DMS114 treated with DMSO at 0.1 percent for 48 hours (cell line): ENCODE measurements at regions not wholly inside any gene's neighbourhood (a gene's known extent, or its start where the extent isn't known, plus 50 kb on each side); places are given as distances from the start of the nearest gene placed in this dataset.

Source experiments
- DNase-seq: peaks from one replicate; lab custom pipeline; 2025; ENCODE audit not compliant: unreplicated experiment; lab: John Stamatoyannopoulos, UW

GRCh38 chr2:19725392-19725791, 176.4 kb downstream of the TTC32 start:
- DNase-seq, result no peak

GRCh38 chr2:19723021-19723420, 178.8 kb downstream of the TTC32 start:
- no peak for DNase-seq

GRCh38 chr2:19722531-19722971, 179.2 kb downstream of the TTC32 start:
- no peak for DNase-seq

GRCh38 chr2:19720306-19720705, 181.5 kb downstream of the TTC32 start:
- no peak for DNase-seq

- no peak for DNase-seq
Observed at GRCh38 chr2:19719540-19719939, 182.2 kb downstream of the TTC32 start.

- DNase-seq, result no peak
Observed at GRCh38 chr2:19717446-19717845, 184.3 kb downstream of the TTC32 start.

- DNase-seq, result no peak
Observed at GRCh38 chr2:19714926-19715325, 186.9 kb downstream of the TTC32 start.

GRCh38 chr2:19712850-19713249, 188.9 kb downstream of the TTC32 start:
- no peak for DNase-seq

- no peak for DNase-seq
Observed at GRCh38 chr2:19711470-19712372, 190.1 kb downstream of the TTC32 start.

- no peak for DNase-seq
Observed at GRCh38 chr2:19710230-19710629, 191.6 kb downstream of the TTC32 start.

GRCh38 chr2:19709553-19709952, 192.2 kb downstream of the TTC32 start:
- DNase-seq, result no peak

- no peak for DNase-seq
Observed at GRCh38 chr2:19708776-19709175, 193.0 kb downstream of the TTC32 start.

GRCh38 chr2:19706332-19706731, 195.5 kb downstream of the TTC32 start:
- DNase-seq, result no peak

GRCh38 chr2:19702267-19702666, 199.5 kb downstream of the TTC32 start:
- DNase-seq, result no peak

GRCh38 chr2:19700861-19701585, 200.8 kb downstream of the TTC32 start:
- no peak for DNase-seq

- DNase-seq, result no peak
Observed at GRCh38 chr2:19697131-19697530, 204.7 kb downstream of the TTC32 start.

- DNase-seq, result no peak
Observed at GRCh38 chr2:19695706-19696105, 206.1 kb downstream of the TTC32 start.

GRCh38 chr2:19691892-19692291, 209.9 kb downstream of the TTC32 start:
- DNase-seq, result no peak

- DNase-seq, result no peak
Observed at GRCh38 chr2:19690429-19690828, 211.4 kb downstream of the TTC32 start.

- DNase-seq, result no peak
Observed at GRCh38 chr2:19689646-19690168, 212.1 kb downstream of the TTC32 start.

GRCh38 chr2:19688059-19688458, 213.7 kb downstream of the TTC32 start:
- DNase-seq, result no peak
